A172 (cell line): ENCODE measurements at regions not wholly inside any gene's neighbourhood (a gene's known extent, or its start where the extent isn't known, plus 50 kb on each side); places are given as distances from the start of the nearest gene placed in this dataset.

Experiments
- DNase-seq: peaks from one replicate; pipeline ENCODE4 v3.0.0-alpha.2; 2015; ENCODE audit warnings: low spot score

- no peak for DNase-seq
Measured at GRCh38 chr1:11338284-11338924, 65.4 kb downstream of the UBIAD1 start.

- DNase-seq = no peak
Measured at GRCh38 chr1:11339346-11340232, 66.6 kb downstream of the UBIAD1 start.

DNA sequence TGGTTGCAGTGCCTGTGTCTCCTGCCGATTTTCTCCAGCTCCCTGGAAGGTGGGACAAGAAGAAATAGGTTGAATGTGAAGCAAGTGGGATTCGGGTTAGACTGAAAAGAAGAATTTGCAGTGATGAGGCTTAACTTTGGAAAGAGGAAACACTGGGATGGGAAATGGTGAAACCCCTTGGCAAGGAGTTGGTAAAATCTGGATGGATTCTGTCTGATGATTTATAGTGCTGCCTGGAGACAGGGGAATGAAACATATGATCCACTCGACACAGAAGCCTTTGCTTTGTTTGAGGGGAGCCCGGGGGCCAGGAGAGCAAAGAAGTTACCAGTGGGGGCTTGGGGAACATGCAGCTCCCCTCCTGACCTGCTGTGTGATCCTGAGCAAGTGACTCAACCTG lies 67.2 kb downstream of the UBIAD1 start:
- DNase-seq = no peak

GRCh38 chr1:11341901-11342552 lies 69.0 kb downstream of the UBIAD1 start:
- no peak for DNase-seq

DNA sequence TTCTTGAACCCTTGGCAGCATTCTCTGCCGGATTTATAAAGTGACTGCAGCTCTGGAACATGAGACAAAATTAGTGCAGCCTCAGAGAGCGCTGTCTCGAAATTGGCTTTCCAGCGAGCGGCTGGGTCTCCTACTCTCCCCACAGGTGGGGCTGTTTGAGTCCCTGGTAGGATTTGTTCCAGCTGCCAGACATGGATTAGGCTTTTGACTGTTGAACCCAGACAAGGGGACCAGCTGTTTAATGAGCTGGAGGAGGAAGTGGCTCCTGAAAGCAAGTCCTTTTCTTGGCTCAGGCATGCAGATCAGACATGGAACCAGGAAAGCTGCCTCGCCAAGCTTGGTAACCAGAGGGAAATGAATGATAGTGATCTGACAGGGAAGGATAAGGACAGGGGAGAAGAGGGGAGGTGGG lies 69.6 kb downstream of the UBIAD1 start:
- DNase-seq = no peak

DNA sequence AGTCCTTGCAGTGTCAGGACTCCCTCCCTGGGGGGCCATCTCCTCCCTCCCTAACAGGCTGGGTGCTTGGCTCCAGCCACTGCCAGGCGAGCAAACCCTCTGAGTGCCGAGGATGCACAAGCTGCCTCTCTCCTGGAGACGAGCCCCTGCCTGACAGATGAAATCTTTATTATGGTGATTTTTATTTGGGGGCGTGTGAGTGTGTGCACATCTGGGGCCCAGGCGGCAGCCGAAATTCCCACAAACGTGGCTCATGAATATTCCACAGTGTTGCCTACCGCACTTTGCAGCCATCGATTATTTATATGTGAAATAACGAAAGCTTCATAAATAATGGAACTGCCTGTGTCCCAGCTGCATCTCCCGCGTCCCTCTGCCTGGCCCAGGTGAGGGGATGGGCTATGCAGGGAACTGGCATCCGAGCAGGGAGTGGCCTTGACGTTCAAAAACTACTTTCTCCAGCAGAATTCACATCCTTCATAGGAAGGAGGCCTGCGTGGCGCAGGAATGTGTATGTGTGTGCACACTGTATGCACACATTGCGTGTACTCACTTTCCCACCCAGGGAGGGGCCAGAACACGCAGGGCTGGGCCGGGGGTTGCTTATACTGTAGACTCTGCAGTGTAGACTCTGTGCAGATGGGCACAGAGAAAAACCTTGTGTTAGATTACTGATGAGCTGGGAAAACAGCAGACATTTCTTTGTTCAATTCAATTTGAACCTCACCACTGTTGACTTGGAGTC lies 73.1 kb downstream of the UBIAD1 start:
- DNase-seq = no peak

DNA sequence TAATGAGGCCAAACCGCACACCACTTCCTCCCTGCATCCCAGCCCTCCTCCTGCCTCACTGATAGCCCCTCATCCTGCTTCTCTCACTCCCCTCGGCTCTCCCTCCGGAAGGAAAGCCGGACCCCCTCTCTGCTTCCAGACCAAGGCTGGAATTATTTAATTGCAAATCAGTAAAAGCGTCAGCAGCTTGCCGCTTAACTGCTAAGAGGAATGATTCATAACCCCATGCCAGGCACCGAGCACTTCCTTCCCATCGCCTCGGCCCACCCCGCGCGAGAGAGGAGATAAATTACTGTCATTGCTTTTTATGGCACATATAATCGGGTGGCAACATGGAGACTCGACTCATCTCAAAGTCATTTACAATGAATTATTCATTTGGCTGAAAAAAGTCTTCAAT lies 77.3 kb downstream of the UBIAD1 start:
- peak; percentile 40 for DNase-seq

- DNase-seq = no peak
Measured at GRCh38 chr1:11352058-11352715, 79.2 kb downstream of the UBIAD1 start.

- no peak for DNase-seq
Measured at GRCh38 chr1:11352816-11353799, 80.1 kb downstream of the UBIAD1 start.

- no peak for DNase-seq
Measured at GRCh38 chr1:11354893-11355553, 82.0 kb downstream of the UBIAD1 start.

DNA sequence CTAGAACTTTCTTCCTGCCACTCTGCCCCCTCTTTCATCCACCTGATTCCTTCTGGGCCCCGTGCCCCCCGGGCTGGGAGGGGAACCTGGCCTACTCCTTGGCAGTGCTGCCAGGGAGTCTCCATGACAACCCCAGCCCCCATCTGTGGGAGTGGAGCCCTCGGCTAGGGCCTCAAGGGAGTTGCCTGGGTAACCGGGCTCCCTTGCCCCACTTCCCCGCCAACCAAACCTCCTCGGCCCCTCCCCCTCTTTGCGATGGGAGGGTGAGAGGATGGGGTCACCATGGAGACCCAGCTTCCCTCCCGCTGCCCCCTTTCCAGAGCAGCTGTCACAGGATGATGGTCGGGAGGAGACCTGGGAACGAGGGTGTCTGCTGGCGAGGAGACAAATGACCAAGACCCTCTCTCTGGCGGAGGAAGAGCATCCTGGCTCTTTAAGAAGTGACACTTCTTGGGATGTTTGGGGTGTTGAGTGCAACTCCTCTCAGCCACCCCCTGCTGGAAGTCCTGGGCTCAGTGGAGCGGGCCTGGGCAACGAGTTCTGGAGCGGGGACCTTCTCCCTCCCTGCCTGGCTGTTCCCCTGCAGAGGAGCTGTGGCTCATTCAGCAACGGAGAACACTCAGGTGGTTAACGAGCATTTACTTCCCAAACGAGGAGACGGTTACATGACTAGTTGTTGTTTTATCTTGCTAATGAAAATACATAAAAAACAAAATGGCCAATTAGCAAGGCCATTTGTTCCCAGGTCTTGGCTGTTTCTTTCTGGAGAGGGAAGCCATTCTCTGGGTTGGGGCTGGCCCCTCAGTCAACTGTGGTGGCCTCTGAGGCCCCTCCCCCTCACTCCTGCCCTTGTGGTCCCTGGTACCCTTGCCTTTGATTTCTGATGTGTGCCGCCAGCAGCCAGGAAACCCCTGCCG lies 82.8 kb downstream of the UBIAD1 start:
- DNase-seq = no peak

DNA sequence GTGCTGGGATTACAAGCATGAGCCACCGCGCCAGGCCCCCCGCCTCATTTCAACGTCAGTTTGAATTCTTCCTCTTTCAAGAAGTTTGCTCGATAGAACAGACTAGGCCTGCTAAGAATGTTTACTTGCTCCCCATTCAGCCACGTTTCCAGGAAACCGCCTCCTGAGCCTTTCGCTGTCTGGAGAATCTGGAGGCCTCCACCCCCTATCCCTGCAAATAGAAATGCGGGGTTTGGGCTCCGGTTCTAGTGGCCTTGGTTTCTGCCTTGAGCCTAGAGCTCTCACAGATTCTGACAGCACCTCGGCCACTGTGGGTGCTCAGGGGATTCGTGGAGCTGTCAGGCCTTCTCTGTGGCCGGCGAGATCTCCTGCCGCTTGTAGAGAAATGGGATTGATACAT lies 84.3 kb downstream of the UBIAD1 start:
- DNase-seq = no peak

GRCh38 chr1:11358984-11359383 lies 86.0 kb downstream of the UBIAD1 start:
- DNase-seq = no peak

GRCh38 chr1:11362547-11363021 lies 89.6 kb downstream of the UBIAD1 start:
- no peak for DNase-seq

DNA sequence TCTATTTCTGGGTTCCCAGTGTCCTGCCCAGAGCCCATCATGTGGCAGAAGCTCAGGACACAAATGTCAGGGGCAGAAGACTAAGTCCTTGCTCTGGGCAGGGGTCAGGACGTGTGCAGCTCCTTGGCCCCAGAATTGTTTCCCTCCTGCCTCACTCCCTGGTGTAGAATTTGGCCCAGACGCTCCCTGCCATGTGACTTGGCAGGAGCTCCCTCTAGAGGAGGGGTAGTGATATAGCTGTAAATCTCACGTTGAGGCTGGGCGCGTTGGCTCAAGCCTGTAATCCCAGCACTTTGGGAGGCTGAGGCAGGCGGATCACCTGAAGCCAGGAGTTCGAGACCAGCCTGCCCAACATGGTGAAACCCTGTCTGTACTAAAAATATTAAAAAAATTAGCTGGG lies 91.2 kb downstream of the UBIAD1 start:
- no peak for DNase-seq

- no peak for DNase-seq
Measured at GRCh38 chr1:11365744-11366387, 92.9 kb downstream of the UBIAD1 start.

GRCh38 chr1:11373029-11373894 lies 100.3 kb downstream of the UBIAD1 start:
- no peak for DNase-seq
